GM18909 (cell line): ENCODE measurements at regions not wholly inside any gene's neighbourhood (a gene's known extent, or its start where the extent isn't known, plus 50 kb on each side); places are given as distances from the start of the nearest gene placed in this dataset.

Source experiments
- ATAC-seq: cut with Tn5 transposase; IDR thresholded peaks from one replicate; pipeline ENCODE4 v1.9.1; 2021; ENCODE audit warnings: mild to moderate bottlenecking; ENCODE audit not compliant: unreplicated experiment, poor library complexity

GRCh38 chr4:108244606-108245005 lies 75.9 kb upstream of the LEF1 start:
- no peak for ATAC-seq

GRCh38 chr4:108240366-108240765 lies 71.6 kb upstream of the LEF1 start:
- ATAC-seq: no peak

GRCh38 chr4:108237693-108238092 lies 69.0 kb upstream of the LEF1 start:
- no peak for ATAC-seq

- ATAC-seq: no peak
Observed at GRCh38 chr4:108236264-108236663, 67.5 kb upstream of the LEF1 start.

- no peak for ATAC-seq
Observed at GRCh38 chr4:108227923-108228322, 59.2 kb upstream of the LEF1 start.

- ATAC-seq: no peak
Observed at GRCh38 chr4:108224611-108225053, 55.9 kb upstream of the LEF1 start.

GRCh38 chr4:108223313-108223712 lies 54.6 kb upstream of the LEF1 start:
- no peak for ATAC-seq

GRCh38 chr4:108219998-108220397 lies 51.3 kb upstream of the LEF1 start:
- ATAC-seq: no peak
